ENCODE measurements at regions not wholly inside any gene's neighbourhood (a gene's known extent, or its start where the extent isn't known, plus 50 kb on each side); places are given as distances from the start of the nearest gene placed in this dataset.

GRCh38 chr2:175698061-175698460, 304.0 kb downstream of the LNPK start:
- Histone ChIP-seq H3K27ac (no peak overlapping the region), H3K36me3 (ENCODE audit: low read depth, missing control alignments) (no peaks in the 10 kb centered on the region), H3K4me3 (no peak overlapping the region), H3K9me3 (no peaks in the 10 kb centered on the region), H3K27me3 (no peaks in the 10 kb centered on the region), H3K4me1 (no peaks in the 10 kb centered on the region)
- TF ChIP-seq POLR2A (IDR thresholded peaks at IDR 0.05) (no peak), CTCF (IDR thresholded peaks at IDR 0.05) (no peak)
- 91 to 95% methylated on average over 1 of the region's 1 CpG for WGBS, 2 donors
- intact Hi-C loops (cut with DNase I; ENCODE audit: low total_unique reads), result no loop called here
- DNase-seq, result no peak

- TF ChIP-seq CTCF (IDR thresholded peaks at IDR 0.05), result peak; percentile 65 to 82 (median 73)
- no peak for TF ChIP-seq POLR2A (IDR thresholded peaks at IDR 0.05)
- WGBS, 2 donors, result 38 to 50% methylated on average over 4 of the region's 4 CpGs
- DNase-seq, result peak; percentile 50
- Histone ChIP-seq H3K4me3 (no peak overlapping the region), H3K4me1 (no peaks in the 10 kb centered on the region), H3K27ac (no peak overlapping the region), H3K27me3 (no peaks in the 10 kb centered on the region), H3K9me3 (no peaks in the 10 kb centered on the region), H3K36me3 (ENCODE audit: low read depth, missing control alignments) (no peaks in the 10 kb centered on the region)
- intact Hi-C loops (cut with DNase I; ENCODE audit: low total_unique reads), result no loop called here
Observed at GRCh38 chr2:175690113-175690837, 311.8 kb downstream of the LNPK start.

- Histone ChIP-seq H3K9me3 (no peaks in the 10 kb centered on the region), H3K36me3 (ENCODE audit: low read depth, missing control alignments) (no peaks in the 10 kb centered on the region), H3K4me3 (no peak overlapping the region), H3K4me1 (no peaks in the 10 kb centered on the region), H3K27ac (no peak overlapping the region), H3K27me3 (no peaks in the 10 kb centered on the region)
- 86 to 90% methylated on average over 4 of the region's 4 CpGs for WGBS, 2 donors
- intact Hi-C loops (cut with DNase I; ENCODE audit: low total_unique reads), result loop anchor here (10.0 kb wide), 1 partner anchor 397 kb away; the partner anchor contains the start of gene EVX2
- no peak for DNase-seq
- TF ChIP-seq CTCF (IDR thresholded peaks at IDR 0.05) (no peak), POLR2A (IDR thresholded peaks at IDR 0.05) (no peak)
Observed at GRCh38 chr2:175688243-175688642, 313.8 kb downstream of the LNPK start.

- intact Hi-C loops (cut with DNase I; ENCODE audit: low total_unique reads), result loop anchor here (10.0 kb wide), 1 partner anchor 397 kb away; the partner anchor contains the start of gene EVX2
- no peak overlapping the region for H3K4me3 ChIP-seq
- H3K27me3 ChIP-seq, result no peaks in the 10 kb centered on the region
- H3K9me3 ChIP-seq, result no peaks in the 10 kb centered on the region
- WGBS, 2 donors, result 83% methylated on average over 6 of the region's 6 CpGs
- H3K36me3 ChIP-seq (ENCODE audit: low read depth, missing control alignments), result no peaks in the 10 kb centered on the region
- TF ChIP-seq CTCF (IDR thresholded peaks at IDR 0.05) (no peak), POLR2A (IDR thresholded peaks at IDR 0.05) (no peak)
- H3K4me1 ChIP-seq, result no peaks in the 10 kb centered on the region
- no peak for DNase-seq
- H3K27ac ChIP-seq, result no peak overlapping the region
Observed at GRCh38 chr2:175687465-175687864, 314.6 kb downstream of the LNPK start.

- H3K27ac ChIP-seq, result no peak overlapping the region
- H3K36me3 ChIP-seq (ENCODE audit: low read depth, missing control alignments), result no peaks in the 10 kb centered on the region
- no peak overlapping the region for H3K4me3 ChIP-seq
- 73 to 83% methylated on average over 7 of the region's 7 CpGs for WGBS, 2 donors
- H3K9me3 ChIP-seq, result no peaks in the 10 kb centered on the region
- TF ChIP-seq POLR2A (IDR thresholded peaks at IDR 0.05) (no peak), CTCF (IDR thresholded peaks at IDR 0.05) (no peak)
- DNase-seq, result no peak
- H3K4me1 ChIP-seq, result no peaks in the 10 kb centered on the region
- intact Hi-C loops (cut with DNase I; ENCODE audit: low total_unique reads), result loop anchor here (10.0 kb wide), 1 partner anchor 399 kb away; the partner anchor contains the start of gene EVX2
- H3K27me3 ChIP-seq, result no peaks in the 10 kb centered on the region
Observed at GRCh38 chr2:175686002-175686401, 316.1 kb downstream of the LNPK start.

Data from testis (tissue), 2 donors.